ENCODE measurements at regions not wholly inside any gene's neighbourhood (a gene's known extent, or its start where the extent isn't known, plus 50 kb on each side); places are given as distances from the start of the nearest gene placed in this dataset.

- Histone ChIP-seq H2AK5ac (ENCODE audit: low read depth, low read length) (no peak overlapping the region), H3K4me2 (ENCODE audit: insufficient read depth, low read length, poor library complexity, severe bottlenecking) (no peak overlapping the region), H3K36me3 (replicated peaks in 1 of 2; ENCODE audit: control insufficient read depth in 2 of 2, insufficient read depth in 2 of 2, low read length in 2 of 2) (no peaks in the 10 kb centered on the region), H3K18ac (ENCODE audit: low read length) (no peak overlapping the region), H4K8ac (ENCODE audit: low read depth, low read length) (no peak overlapping the region), H2BK12ac (ENCODE audit: low read length) (no peak overlapping the region), H3K9me3 (replicated peaks in 1 of 2; ENCODE audit: control insufficient read depth in 2 of 2, insufficient read depth in 1 of 2, low read depth in 1 of 2, low read length in 2 of 2) (no peaks in the 10 kb centered on the region), H3K79me1 (ENCODE audit: low read depth, low read length) (no peaks in the 10 kb centered on the region), H3K27me3 (ENCODE audit: control insufficient read depth in 3 of 3, insufficient read depth in 3 of 3, low read depth in 1 of 3, low read length in 3 of 3) (no peaks in the 10 kb centered on the region), H3K4me1 (ENCODE audit: control insufficient read depth in 2 of 2, insufficient read depth in 1 of 2, low read depth in 1 of 2, low read length in 2 of 2) (no peaks in the 10 kb centered on the region), H3K4me3 (ENCODE audit: low read length in 2 of 2) (no peak overlapping the region), H4K91ac (ENCODE audit: low read depth, low read length, poor library complexity) (no peak overlapping the region), H3K9ac (ENCODE audit: low read depth, low read length, poor library complexity) (no peak overlapping the region), H2BK15ac (ENCODE audit: low read length) (no peak overlapping the region), H3K23ac (ENCODE audit: low read depth, low read length, poor library complexity) (no peak overlapping the region), H2BK5ac (ENCODE audit: low read length) (no peak overlapping the region), H3K4ac (ENCODE audit: low read length) (no peak overlapping the region), H3K14ac (ENCODE audit: low read length) (no peak overlapping the region), H3K27ac (replicated peaks; ENCODE audit: low read length) (no peak overlapping the region), H2AFZ (ENCODE audit: low read length) (no peak overlapping the region), H2BK120ac (ENCODE audit: low read depth, low read length) (no peak overlapping the region)
- no CpG with 5 or more reads among the region's 2 CpGs for WGBS, 2 donors (ENCODE audit: extremely low coverage in 2 of 2, insufficient read length in 2 of 2, insufficient replicate concordance in 1 of 2)
- no peak for DNase-seq (ENCODE audit: low spot score)
Observed at GRCh38 chr14:51513933-51514332, 137.8 kb upstream of the FRMD6 start.

- no peak overlapping the region for H3K4me2 ChIP-seq (ENCODE audit: insufficient read depth, low read length, poor library complexity, severe bottlenecking)
- H3K9ac ChIP-seq (ENCODE audit: low read depth, low read length, poor library complexity) = no peak overlapping the region
- H2BK120ac ChIP-seq (ENCODE audit: low read depth, low read length) = no peak overlapping the region
- H3K18ac ChIP-seq (ENCODE audit: low read length) = no peak overlapping the region
- no peaks in the 10 kb centered on the region for H3K79me1 ChIP-seq (ENCODE audit: low read depth, low read length)
- no peak overlapping the region for H2AFZ ChIP-seq (ENCODE audit: low read length)
- H2AK5ac ChIP-seq (ENCODE audit: low read depth, low read length) = no peak overlapping the region
- no peak overlapping the region for H4K91ac ChIP-seq (ENCODE audit: low read depth, low read length, poor library complexity)
- DNase-seq (ENCODE audit: low spot score) = no peak
- WGBS, 2 donors (ENCODE audit: extremely low coverage in 2 of 2, insufficient read length in 2 of 2, insufficient replicate concordance in 1 of 2) = no CpG with 5 or more reads among the region's 3 CpGs
- H2BK15ac ChIP-seq (ENCODE audit: low read length) = no peak overlapping the region
- no peak overlapping the region for H2BK12ac ChIP-seq (ENCODE audit: low read length)
- H4K8ac ChIP-seq (ENCODE audit: low read depth, low read length) = no peak overlapping the region
- H3K23ac ChIP-seq (ENCODE audit: low read depth, low read length, poor library complexity) = no peak overlapping the region
- H3K4me1 ChIP-seq (ENCODE audit: control insufficient read depth in 2 of 2, insufficient read depth in 1 of 2, low read depth in 1 of 2, low read length in 2 of 2) = no peaks in the 10 kb centered on the region
- no peak overlapping the region for H2BK5ac ChIP-seq (ENCODE audit: low read length)
- peak overlapping the region; percentile 33 for H3K14ac ChIP-seq (ENCODE audit: low read length)
- no peaks in the 10 kb centered on the region for H3K36me3 ChIP-seq (replicated peaks in 1 of 2; ENCODE audit: control insufficient read depth in 2 of 2, insufficient read depth in 2 of 2, low read length in 2 of 2)
- H3K27ac ChIP-seq (replicated peaks; ENCODE audit: low read length) = no peak overlapping the region
- no peak overlapping the region for H3K4me3 ChIP-seq (ENCODE audit: low read length in 2 of 2)
- H3K27me3 ChIP-seq (ENCODE audit: control insufficient read depth in 3 of 3, insufficient read depth in 3 of 3, low read depth in 1 of 3, low read length in 3 of 3) = no peaks in the 10 kb centered on the region
- H3K9me3 ChIP-seq (replicated peaks in 1 of 2; ENCODE audit: control insufficient read depth in 2 of 2, insufficient read depth in 1 of 2, low read depth in 1 of 2, low read length in 2 of 2) = no peaks in the 10 kb centered on the region
- no peak overlapping the region for H3K4ac ChIP-seq (ENCODE audit: low read length)
Observed at GRCh38 chr14:51515611-51516010, 136.1 kb upstream of the FRMD6 start.

GRCh38 chr14:51516706-51517395 is 134.9 kb upstream of the FRMD6 start:
- Histone ChIP-seq H3K36me3 (replicated peaks in 1 of 2; ENCODE audit: control insufficient read depth in 2 of 2, insufficient read depth in 2 of 2, low read length in 2 of 2) (no peaks in the 10 kb centered on the region), H4K91ac (ENCODE audit: low read depth, low read length, poor library complexity) (no peak overlapping the region)
- no CpG with 5 or more reads among the region's 4 CpGs for WGBS, 2 donors (ENCODE audit: extremely low coverage in 2 of 2, insufficient read length in 2 of 2, insufficient replicate concordance in 1 of 2)

GRCh38 chr14:51518280-51518679 is 133.4 kb upstream of the FRMD6 start:
- H3K27me3 ChIP-seq (ENCODE audit: control insufficient read depth in 3 of 3, insufficient read depth in 3 of 3, low read depth in 1 of 3, low read length in 3 of 3) = no peaks in the 10 kb centered on the region
- H2AK5ac ChIP-seq (ENCODE audit: low read depth, low read length) = no peak overlapping the region
- no peaks in the 10 kb centered on the region for H3K4me1 ChIP-seq (ENCODE audit: control insufficient read depth in 2 of 2, insufficient read depth in 1 of 2, low read depth in 1 of 2, low read length in 2 of 2)
- no peak overlapping the region for H2BK15ac ChIP-seq (ENCODE audit: low read length)
- no peak overlapping the region for H4K8ac ChIP-seq (ENCODE audit: low read depth, low read length)
- H3K9ac ChIP-seq (ENCODE audit: low read depth, low read length, poor library complexity) = no peak overlapping the region
- DNase-seq (ENCODE audit: low spot score) = no peak
- H2AFZ ChIP-seq (ENCODE audit: low read length) = no peak overlapping the region
- H3K18ac ChIP-seq (ENCODE audit: low read length) = no peak overlapping the region
- no peak overlapping the region for H3K4ac ChIP-seq (ENCODE audit: low read length)
- no peak overlapping the region for H4K91ac ChIP-seq (ENCODE audit: low read depth, low read length, poor library complexity)
- H2BK5ac ChIP-seq (ENCODE audit: low read length) = no peak overlapping the region
- no peak overlapping the region for H2BK12ac ChIP-seq (ENCODE audit: low read length)
- no peaks in the 10 kb centered on the region for H3K36me3 ChIP-seq (replicated peaks in 1 of 2; ENCODE audit: control insufficient read depth in 2 of 2, insufficient read depth in 2 of 2, low read length in 2 of 2)
- no peak overlapping the region for H3K23ac ChIP-seq (ENCODE audit: low read depth, low read length, poor library complexity)
- no peak overlapping the region for H3K14ac ChIP-seq (ENCODE audit: low read length)
- H3K4me2 ChIP-seq (ENCODE audit: insufficient read depth, low read length, poor library complexity, severe bottlenecking) = no peak overlapping the region
- H3K9me3 ChIP-seq (replicated peaks in 1 of 2; ENCODE audit: control insufficient read depth in 2 of 2, insufficient read depth in 1 of 2, low read depth in 1 of 2, low read length in 2 of 2) = no peaks in the 10 kb centered on the region
- H2BK120ac ChIP-seq (ENCODE audit: low read depth, low read length) = no peak overlapping the region
- no CpG with 5 or more reads among the region's 3 CpGs for WGBS, 2 donors (ENCODE audit: extremely low coverage in 2 of 2, insufficient read length in 2 of 2, insufficient replicate concordance in 1 of 2)
- no peaks in the 10 kb centered on the region for H3K79me1 ChIP-seq (ENCODE audit: low read depth, low read length)
- H3K4me3 ChIP-seq (ENCODE audit: low read length in 2 of 2) = no peak overlapping the region
- no peak overlapping the region for H3K27ac ChIP-seq (replicated peaks; ENCODE audit: low read length)

More at GRCh38 chr14:51516706-51517395, 134.9 kb upstream of the FRMD6 start:
- DNase-seq (ENCODE audit: low spot score) = no peak
- Histone ChIP-seq H3K14ac (ENCODE audit: low read length) (no peak overlapping the region), H3K79me1 (ENCODE audit: low read depth, low read length) (no peaks in the 10 kb centered on the region), H2BK15ac (ENCODE audit: low read length) (no peak overlapping the region), H2BK12ac (ENCODE audit: low read length) (no peak overlapping the region), H2AK5ac (ENCODE audit: low read depth, low read length) (no peak overlapping the region), H3K9ac (ENCODE audit: low read depth, low read length, poor library complexity) (no peak overlapping the region), H3K18ac (ENCODE audit: low read length) (no peak overlapping the region), H2AFZ (ENCODE audit: low read length) (no peak overlapping the region), H3K27ac (replicated peaks; ENCODE audit: low read length) (no peak overlapping the region), H4K8ac (ENCODE audit: low read depth, low read length) (no peak overlapping the region), H3K23ac (ENCODE audit: low read depth, low read length, poor library complexity) (no peak overlapping the region), H3K9me3 (replicated peaks in 1 of 2; ENCODE audit: control insufficient read depth in 2 of 2, insufficient read depth in 1 of 2, low read depth in 1 of 2, low read length in 2 of 2) (no peaks in the 10 kb centered on the region), H2BK120ac (ENCODE audit: low read depth, low read length) (no peak overlapping the region), H3K4ac (ENCODE audit: low read length) (no peak overlapping the region), H3K4me2 (ENCODE audit: insufficient read depth, low read length, poor library complexity, severe bottlenecking) (no peak overlapping the region), H3K4me1 (ENCODE audit: control insufficient read depth in 2 of 2, insufficient read depth in 1 of 2, low read depth in 1 of 2, low read length in 2 of 2) (no peaks in the 10 kb centered on the region), H2BK5ac (ENCODE audit: low read length) (no peak overlapping the region), H3K27me3 (ENCODE audit: control insufficient read depth in 3 of 3, insufficient read depth in 3 of 3, low read depth in 1 of 3, low read length in 3 of 3) (no peaks in the 10 kb centered on the region), H3K4me3 (ENCODE audit: low read length in 2 of 2) (no peak overlapping the region)

All from neuronal stem cell (in vitro differentiated cells).